MM.1S (cell line): ENCODE measurements at regions not wholly inside any gene's neighbourhood (a gene's known extent, or its start where the extent isn't known, plus 50 kb on each side); places are given as distances from the start of the nearest gene placed in this dataset.

ENCODE experiments used
- DNase-seq: peaks from one replicate; pipeline ENCODE4 v3.0.0-alpha.2; 2015
- H2AFZ ChIP-seq: fragments of 300-600 bp; sonication (generic); 2 replicates; pipeline ENCODE4 v1.6.0; 2016; ENCODE audit warnings: antibody characterized with exemption, low read length
- H3F3A ChIP-seq: fragments of 300-600 bp; sonication (generic); 2 replicates; pipeline ENCODE4 v1.6.1; 2016; ENCODE audit warnings: mild to moderate bottlenecking, antibody characterized with exemption, low read length, moderate library complexity, mixed read lengths; ENCODE audit not compliant: insufficient read depth
- H3K27ac ChIP-seq: fragments of 300-600 bp; sonication (generic); 2 replicates; pipeline ENCODE4 v1.5.1; 2016; ENCODE audit warnings: mild to moderate bottlenecking, low read length
- H3K27me3 ChIP-seq: fragments of 300-600 bp; sonication (generic); replicated peaks from 2 replicates; pipeline ENCODE4 v1.6.0; 2016; ENCODE audit warnings: low read length; ENCODE audit not compliant: insufficient read depth
- H3K36me3 ChIP-seq: fragments of 300-600 bp; sonication (generic); replicated peaks from 2 replicates; pipeline ENCODE4 v1.6.1; 2016; ENCODE audit warnings: mild to moderate bottlenecking, low read length, mixed read lengths; ENCODE audit not compliant: insufficient read depth
- H3K4me1 ChIP-seq: fragments of 300-600 bp; sonication (generic); 2 replicates; pipeline ENCODE4 v1.6.1; 2016; ENCODE audit warnings: low read length, mixed read lengths
- H3K4me2 ChIP-seq: fragments of 300-600 bp; sonication (generic); 2 replicates; pipeline ENCODE4 v1.6.0; 2016; ENCODE audit warnings: low read depth, low read length
- H3K4me3 ChIP-seq: fragments of 300-600 bp; sonication (generic); 2 replicates; pipeline ENCODE4 v1.5.1; 2016; ENCODE audit warnings: low read length, mixed read lengths
- H3K79me2 ChIP-seq: fragments of 300-600 bp; sonication (generic); 2 replicates; pipeline ENCODE4 v1.6.1; 2016; ENCODE audit warnings: mixed run types, low read length, mixed read lengths
- H3K9ac ChIP-seq: fragments of 300-600 bp; sonication (generic); 2 replicates; pipeline ENCODE4 v1.6.1; 2016; ENCODE audit warnings: low read length, mixed read lengths
- H3K9me2 ChIP-seq: fragments of 300-600 bp; sonication (generic); replicated peaks from 2 replicates; pipeline ENCODE4 v1.6.1; 2016; ENCODE audit warnings: mild to moderate bottlenecking, low read length, mixed read lengths; ENCODE audit not compliant: insufficient read depth
- H3K9me3 ChIP-seq: fragments of 300-600 bp; sonication (generic); replicated peaks from 2 replicates; pipeline ENCODE4 v1.6.1; 2016; ENCODE audit warnings: mild to moderate bottlenecking, low read length, mixed read lengths; ENCODE audit not compliant: insufficient read depth
- H4K20me1 ChIP-seq: fragments of 300-600 bp; sonication (generic); 2 replicates; pipeline ENCODE4 v1.6.1; 2016; ENCODE audit warnings: mild to moderate bottlenecking, low read length, moderate library complexity, mixed read lengths; ENCODE audit not compliant: insufficient read depth
- EZH2 ChIP-seq: fragments of 300-600 bp; sonication (generic); optimal IDR thresholded peaks from 2 replicates; pipeline ENCODE3; 2017; ENCODE audit warnings: low read depth, mild to moderate bottlenecking, antibody characterized with exemption, low read length, mixed read lengths
- EZH2phosphoT487 ChIP-seq: fragments of 300-600 bp; sonication (generic); IDR thresholded peaks from 2 replicates; pipeline ENCODE4 v1.6.1; 2018; ENCODE audit warnings: antibody characterized with exemption, low read length
- TF ChIP-seq, protein P1 (sequence below): fragments of 300-600 bp; sonication (generic); IDR thresholded peaks from 2 replicates; pipeline ENCODE4 v1.5.1; 2016; ENCODE audit warnings: antibody characterized with exemption, low read length, mixed read lengths

DNA sequence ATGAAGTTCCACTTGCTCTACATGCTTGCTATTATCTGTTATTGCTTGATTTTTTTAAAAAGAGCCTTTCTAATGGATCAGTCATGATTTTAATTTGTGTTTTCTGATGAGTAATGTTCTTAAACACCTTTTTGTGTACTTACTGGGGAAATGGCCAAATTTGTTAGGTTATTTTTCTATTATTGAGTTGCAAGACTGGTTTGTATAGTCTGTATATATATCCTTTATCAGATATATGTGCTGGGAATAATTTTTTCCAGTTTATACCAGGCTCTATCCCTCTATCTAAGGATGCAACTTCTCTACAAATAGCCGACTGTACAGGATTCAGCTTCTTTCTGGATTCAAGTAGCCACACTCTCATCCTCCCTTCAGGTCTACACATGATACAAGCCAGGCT is 65.6 kb upstream of the SEC61G start:
- Histone ChIP-seq H3K36me3 (no peaks in the 10 kb centered on the region), H3K4me2 (no peak overlapping the region), H3K79me2 (no peaks in the 10 kb centered on the region), H3K9ac (no peak overlapping the region), H3K4me3 (no peak overlapping the region), H2AFZ (no peak overlapping the region), H3K4me1 (no peaks in the 10 kb centered on the region), H3F3A (no peaks in the 10 kb centered on the region), H3K27ac (no peak overlapping the region), H3K9me3 (no peaks in the 10 kb centered on the region), H4K20me1 (no peaks in the 10 kb centered on the region), H3K9me2 (no peaks in the 10 kb centered on the region), H3K27me3 (no peaks in the 10 kb centered on the region)
- no peak for DNase-seq
- TF ChIP-seq, protein P1, sequence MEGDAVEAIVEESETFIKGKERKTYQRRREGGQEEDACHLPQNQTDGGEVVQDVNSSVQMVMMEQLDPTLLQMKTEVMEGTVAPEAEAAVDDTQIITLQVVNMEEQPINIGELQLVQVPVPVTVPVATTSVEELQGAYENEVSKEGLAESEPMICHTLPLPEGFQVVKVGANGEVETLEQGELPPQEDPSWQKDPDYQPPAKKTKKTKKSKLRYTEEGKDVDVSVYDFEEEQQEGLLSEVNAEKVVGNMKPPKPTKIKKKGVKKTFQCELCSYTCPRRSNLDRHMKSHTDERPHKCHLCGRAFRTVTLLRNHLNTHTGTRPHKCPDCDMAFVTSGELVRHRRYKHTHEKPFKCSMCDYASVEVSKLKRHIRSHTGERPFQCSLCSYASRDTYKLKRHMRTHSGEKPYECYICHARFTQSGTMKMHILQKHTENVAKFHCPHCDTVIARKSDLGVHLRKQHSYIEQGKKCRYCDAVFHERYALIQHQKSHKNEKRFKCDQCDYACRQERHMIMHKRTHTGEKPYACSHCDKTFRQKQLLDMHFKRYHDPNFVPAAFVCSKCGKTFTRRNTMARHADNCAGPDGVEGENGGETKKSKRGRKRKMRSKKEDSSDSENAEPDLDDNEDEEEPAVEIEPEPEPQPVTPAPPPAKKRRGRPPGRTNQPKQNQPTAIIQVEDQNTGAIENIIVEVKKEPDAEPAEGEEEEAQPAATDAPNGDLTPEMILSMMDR: no peak
- no peak for TF ChIP-seq EZH2

DNA sequence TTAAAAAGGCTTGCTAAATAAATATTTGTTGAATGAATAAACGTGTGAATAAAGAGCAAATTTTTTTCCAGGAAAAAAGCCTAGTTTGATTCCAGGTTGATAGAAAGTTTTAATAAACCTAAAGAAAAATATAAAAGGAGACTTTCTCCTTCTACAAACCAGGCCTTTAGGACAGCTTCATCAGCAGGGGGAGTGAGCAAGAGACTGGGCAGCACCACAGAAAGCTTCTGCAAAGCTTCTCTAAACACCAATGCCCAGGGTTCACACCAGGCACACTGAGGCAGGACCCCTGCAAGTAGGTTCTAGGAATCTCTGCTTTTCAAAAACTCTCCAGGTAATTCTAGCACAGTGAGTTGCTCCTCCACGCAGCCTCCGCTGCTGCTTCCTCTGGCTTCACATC is 66.4 kb upstream of the SEC61G start:
- Histone ChIP-seq H4K20me1 (no peaks in the 10 kb centered on the region), H3K36me3 (no peaks in the 10 kb centered on the region), H3K27ac (no peak overlapping the region), H3K4me3 (no peak overlapping the region), H3K9me2 (no peaks in the 10 kb centered on the region), H3K27me3 (no peaks in the 10 kb centered on the region), H3K79me2 (no peaks in the 10 kb centered on the region), H3K9me3 (no peaks in the 10 kb centered on the region), H3F3A (no peaks in the 10 kb centered on the region), H3K9ac (no peak overlapping the region), H2AFZ (no peak overlapping the region), H3K4me1 (no peaks in the 10 kb centered on the region), H3K4me2 (no peak overlapping the region)
- no peak for DNase-seq
- TF ChIP-seq EZH2phosphoT487: no peak
- TF ChIP-seq, protein P1: no peak
- TF ChIP-seq EZH2: no peak

DNA sequence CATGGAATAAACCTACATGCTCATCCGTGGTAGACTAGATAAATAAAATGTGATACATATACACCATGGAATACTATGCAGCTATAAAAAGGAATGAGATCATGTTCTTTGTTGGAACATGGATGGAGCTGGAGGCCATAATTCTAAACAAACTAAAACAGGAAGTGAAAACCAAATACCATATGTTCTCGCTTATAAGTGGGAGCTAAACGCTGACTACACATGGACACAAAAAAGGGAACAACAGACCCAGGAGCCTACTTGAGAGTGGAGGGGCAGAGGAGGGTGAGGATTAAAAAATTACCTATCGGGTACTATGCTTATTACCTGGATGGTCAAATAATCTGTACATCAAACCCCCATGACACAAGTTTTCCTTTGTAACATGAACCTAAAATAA is 68.7 kb upstream of the SEC61G start:
- Histone ChIP-seq H3K9me2 (no peaks in the 10 kb centered on the region), H3K9ac (no peak overlapping the region), H3K36me3 (no peaks in the 10 kb centered on the region), H2AFZ (no peak overlapping the region), H3K9me3 (no peaks in the 10 kb centered on the region), H3K4me3 (no peak overlapping the region), H3K4me1 (no peaks in the 10 kb centered on the region), H4K20me1 (no peaks in the 10 kb centered on the region), H3F3A (no peaks in the 10 kb centered on the region), H3K27me3 (no peaks in the 10 kb centered on the region), H3K27ac (no peak overlapping the region), H3K4me2 (no peak overlapping the region), H3K79me2 (no peaks in the 10 kb centered on the region)
- no peak for DNase-seq
- TF ChIP-seq EZH2 (no peak), EZH2phosphoT487 (no peak)
- TF ChIP-seq, protein P1: no peak
